Fibroblast of lung (primary cell): ENCODE measurements at regions not wholly inside any gene's neighbourhood (a gene's known extent, or its start where the extent isn't known, plus 50 kb on each side); places are given as distances from the start of the nearest gene placed in this dataset.
A peak's percentile ranks its signal among the peaks of the same experiment; 100 is the strongest.

Experiments
- DNase-seq, 2 donors: peaks; one replicate each; pipeline versions ENCODE4 v3.0.0 to v3.0.0-alpha.2; 2010; ENCODE audit warnings: low read depth in 2 of 2
- H2AFZ ChIP-seq: 2 replicates; pipeline ENCODE4 v1.5.1; 2012; ENCODE audit warnings: low read length, control low read depth, inconsistent platforms
- H3K27ac ChIP-seq: 2 replicates; pipeline ENCODE4 v1.5.1; 2011; ENCODE audit warnings: low read length, control low read depth; ENCODE audit not compliant: insufficient read depth
- H3K27me3 ChIP-seq: 2 replicates; pipeline ENCODE4 v1.5.1; 2011; ENCODE audit warnings: mild to moderate bottlenecking, low read length; ENCODE audit not compliant: control insufficient read depth, insufficient read depth
- H3K36me3 ChIP-seq: 2 replicates; pipeline ENCODE4 v1.5.1; 2011; ENCODE audit warnings: low read length; ENCODE audit not compliant: control insufficient read depth, insufficient read depth
- H3K4me1 ChIP-seq: 2 replicates; pipeline ENCODE4 v1.5.1; 2011; ENCODE audit warnings: low read length; ENCODE audit not compliant: control insufficient read depth, insufficient read depth; ENCODE audit errors: extremely low read depth
- H3K4me2 ChIP-seq: 2 replicates; pipeline ENCODE4 v1.5.1; 2011; ENCODE audit warnings: low read length, control low read depth; ENCODE audit not compliant: insufficient read depth; ENCODE audit errors: extremely low read depth
- H3K4me3 ChIP-seq, 4 experiments: fragments of 200-600 bp in 1 of 4; sonication (generic) in 1 of 4; replicated peaks in 1 of 4; 2 replicates each; pipeline ENCODE4 v1.5.1; 2011 to 2016; ENCODE audit warnings: low read length in 4 of 4, low read depth in 3 of 4, mild to moderate bottlenecking in 3 of 4, control low read depth in 2 of 4, inconsistent platforms in 1 of 4, mixed read lengths in 1 of 4; ENCODE audit not compliant: insufficient read depth in 1 of 4; ENCODE audit errors: control extremely low read depth in 1 of 4
- H3K79me2 ChIP-seq: 2 replicates; pipeline ENCODE4 v1.5.1; 2012; ENCODE audit warnings: mild to moderate bottlenecking, low read length, inconsistent platforms; ENCODE audit not compliant: control insufficient read depth, insufficient read depth
- H3K9ac ChIP-seq: 2 replicates; pipeline ENCODE4 v1.5.1; 2011; ENCODE audit warnings: mild to moderate bottlenecking, low read length, control low read depth; ENCODE audit not compliant: insufficient read depth
- H3K9me3 ChIP-seq: 2 replicates; pipeline ENCODE4 v1.5.1; 2012; ENCODE audit warnings: low read depth, low read length; ENCODE audit not compliant: control insufficient read depth, insufficient read depth
- H4K20me1 ChIP-seq: 2 replicates; pipeline ENCODE4 v1.5.1; 2011; ENCODE audit warnings: low read length; ENCODE audit not compliant: control insufficient read depth, insufficient read depth; ENCODE audit errors: extremely low read depth
- EZH2 ChIP-seq: IDR thresholded peaks from 2 replicates; pipeline ENCODE4 v1.5.1; 2012; ENCODE audit warnings: low read length, control low read depth, mild to moderate bottlenecking; ENCODE audit errors: missing control alignments
- TF ChIP-seq, protein P1 (sequence below), 2 donors: IDR thresholded peaks in 1 of 2; conservative IDR thresholded peaks in 1 of 2; 1 replicate in 1 of 2; 2 replicates in 1 of 2; pipeline ENCODE4 v1.5.1; 2011 to 2012; ENCODE audit warnings: low read length in 2 of 2, control low read depth in 1 of 2, inconsistent platforms in 1 of 2, low read depth in 1 of 2, mild to moderate bottlenecking in 1 of 2

DNA sequence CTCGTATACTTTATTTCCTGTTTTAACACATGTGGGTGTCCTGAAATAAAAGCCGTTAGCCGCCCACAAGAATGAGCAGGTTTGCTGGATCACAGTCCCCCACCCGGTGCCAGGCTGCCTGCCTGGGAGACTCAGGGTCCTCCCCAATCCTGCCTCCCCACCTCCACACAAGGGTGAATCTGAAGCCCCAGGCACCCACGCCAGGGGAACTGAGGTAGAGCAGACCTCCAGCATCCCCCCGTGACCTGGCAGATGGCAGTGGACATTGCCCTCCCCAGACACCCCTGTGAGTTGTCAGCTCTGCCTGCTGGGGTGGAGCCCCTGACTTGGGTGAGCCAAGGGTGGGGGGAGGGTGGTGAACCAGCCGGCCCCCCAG, 114.8 kb downstream of the METRNL start:
- no peak overlapping the region for H3K27ac ChIP-seq
- H3K9ac ChIP-seq, result no peak overlapping the region
- no peaks in the 10 kb centered on the region for H4K20me1 ChIP-seq
- H3K9me3 ChIP-seq, result no peaks in the 10 kb centered on the region
- no peak for DNase-seq
- no peaks in the 10 kb centered on the region for H3K79me2 ChIP-seq
- peaks cover 15% of the 10 kb centered on the region for H3K4me1 ChIP-seq
- no peak overlapping the region for H3K4me2 ChIP-seq
- no peak overlapping the region for H2AFZ ChIP-seq
- no peak overlapping the region for H3K4me3 ChIP-seq
- H3K36me3 ChIP-seq, result no peaks in the 10 kb centered on the region
- H3K27me3 ChIP-seq, result no peaks in the 10 kb centered on the region
- TF ChIP-seq EZH2, result no peak
- TF ChIP-seq, protein P1, sequence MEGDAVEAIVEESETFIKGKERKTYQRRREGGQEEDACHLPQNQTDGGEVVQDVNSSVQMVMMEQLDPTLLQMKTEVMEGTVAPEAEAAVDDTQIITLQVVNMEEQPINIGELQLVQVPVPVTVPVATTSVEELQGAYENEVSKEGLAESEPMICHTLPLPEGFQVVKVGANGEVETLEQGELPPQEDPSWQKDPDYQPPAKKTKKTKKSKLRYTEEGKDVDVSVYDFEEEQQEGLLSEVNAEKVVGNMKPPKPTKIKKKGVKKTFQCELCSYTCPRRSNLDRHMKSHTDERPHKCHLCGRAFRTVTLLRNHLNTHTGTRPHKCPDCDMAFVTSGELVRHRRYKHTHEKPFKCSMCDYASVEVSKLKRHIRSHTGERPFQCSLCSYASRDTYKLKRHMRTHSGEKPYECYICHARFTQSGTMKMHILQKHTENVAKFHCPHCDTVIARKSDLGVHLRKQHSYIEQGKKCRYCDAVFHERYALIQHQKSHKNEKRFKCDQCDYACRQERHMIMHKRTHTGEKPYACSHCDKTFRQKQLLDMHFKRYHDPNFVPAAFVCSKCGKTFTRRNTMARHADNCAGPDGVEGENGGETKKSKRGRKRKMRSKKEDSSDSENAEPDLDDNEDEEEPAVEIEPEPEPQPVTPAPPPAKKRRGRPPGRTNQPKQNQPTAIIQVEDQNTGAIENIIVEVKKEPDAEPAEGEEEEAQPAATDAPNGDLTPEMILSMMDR (conservative IDR thresholded peaks at IDR 0.05 in 1 of 2, IDR thresholded peaks at IDR 0.05 in 1 of 2; ENCODE audit: low read depth in 1 of 2, low read length in 2 of 2), result no peak

DNA sequence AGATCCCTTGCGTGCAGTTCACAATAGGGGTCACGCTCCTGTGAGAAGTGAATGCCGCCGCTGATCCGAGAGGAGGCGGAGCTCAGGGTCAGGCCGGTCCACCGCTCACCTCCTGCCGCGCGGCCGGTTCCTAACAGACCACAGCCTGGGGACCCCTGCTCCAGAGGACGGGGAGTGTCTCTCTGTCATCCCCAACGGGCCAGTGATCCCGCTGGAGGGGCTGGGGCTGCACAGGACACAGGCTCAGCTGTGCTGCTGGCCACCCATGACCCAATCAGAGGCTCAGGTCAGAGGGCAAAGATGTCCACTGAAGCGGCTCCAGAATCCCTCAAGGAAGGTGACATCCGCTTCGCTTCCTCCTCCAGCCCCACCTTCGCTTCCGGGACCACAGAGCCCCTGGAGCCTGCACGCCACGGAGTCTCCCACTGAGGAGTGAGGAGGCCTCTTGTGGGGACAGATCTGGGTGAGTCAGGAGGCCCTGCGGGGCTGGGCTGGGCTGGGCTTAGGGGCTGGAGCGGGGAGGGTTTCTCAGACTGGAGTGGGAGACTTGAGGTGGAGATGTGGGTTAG, 115.4 kb downstream of the METRNL start:
- H4K20me1 ChIP-seq, result no peaks in the 10 kb centered on the region
- no peak overlapping the region for H3K4me3 ChIP-seq
- no peaks in the 10 kb centered on the region for H3K9me3 ChIP-seq
- no peak overlapping the region for H3K4me2 ChIP-seq
- no peaks in the 10 kb centered on the region for H3K79me2 ChIP-seq
- peaks cover 14% of the 10 kb centered on the region for H3K4me1 ChIP-seq
- no peaks in the 10 kb centered on the region for H3K27me3 ChIP-seq
- no peak overlapping the region for H3K9ac ChIP-seq
- no peak overlapping the region for H2AFZ ChIP-seq
- no peak overlapping the region for H3K27ac ChIP-seq
- peak in 1 of 2 donors; percentile 37 for DNase-seq
- no peak for TF ChIP-seq EZH2
- TF ChIP-seq, protein P1 (conservative IDR thresholded peaks at IDR 0.05 in 1 of 2, IDR thresholded peaks at IDR 0.05 in 1 of 2; ENCODE audit: low read depth in 1 of 2, low read length in 2 of 2), result no peak
- no peaks in the 10 kb centered on the region for H3K36me3 ChIP-seq

DNA sequence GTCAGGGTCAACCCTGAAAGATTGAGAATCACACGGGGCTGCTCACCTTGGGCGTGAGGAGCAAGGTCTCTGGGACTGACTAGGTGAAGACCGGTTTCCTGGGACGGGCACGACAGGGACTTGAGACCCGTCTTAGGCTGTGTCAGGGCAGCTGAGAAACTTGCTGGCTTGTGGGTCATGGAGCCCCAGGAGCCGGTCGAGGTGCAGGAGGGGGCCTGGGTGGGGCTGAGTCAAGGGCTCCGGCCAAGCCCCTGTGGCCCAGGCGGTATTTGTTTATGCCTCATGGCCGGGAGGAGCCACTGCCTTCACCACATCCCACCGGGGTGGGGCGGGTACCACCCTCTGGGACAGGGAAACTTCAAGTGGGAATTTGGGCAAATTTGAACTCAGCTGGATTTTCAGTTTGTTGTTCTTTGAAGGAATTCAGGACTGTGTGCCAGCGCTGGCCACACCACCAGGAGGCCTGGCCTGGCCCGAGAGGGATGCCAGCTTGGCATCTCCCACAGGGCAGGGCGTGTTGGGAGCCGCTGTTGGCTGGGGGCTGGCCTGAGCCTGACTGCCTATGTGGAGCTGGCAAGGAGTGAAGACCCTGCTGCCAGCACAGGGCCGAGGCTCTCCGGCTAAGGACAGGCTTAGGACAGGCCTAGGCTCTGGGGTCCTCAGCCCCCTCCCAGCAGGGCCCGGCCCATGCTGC, 116.1 kb downstream of the METRNL start:
- H3K9me3 ChIP-seq, result no peaks in the 10 kb centered on the region
- H3K27ac ChIP-seq, result no peak overlapping the region
- no peaks in the 10 kb centered on the region for H4K20me1 ChIP-seq
- H3K79me2 ChIP-seq, result no peaks in the 10 kb centered on the region
- H3K27me3 ChIP-seq, result no peaks in the 10 kb centered on the region
- TF ChIP-seq, protein P1 (conservative IDR thresholded peaks at IDR 0.05 in 1 of 2, IDR thresholded peaks at IDR 0.05 in 1 of 2; ENCODE audit: low read depth in 1 of 2, low read length in 2 of 2), result no peak
- peak overlapping the region; percentile 17 for H3K9ac ChIP-seq
- peaks cover 8% of the 10 kb centered on the region for H3K4me1 ChIP-seq
- H3K4me3 ChIP-seq, result no peak overlapping the region
- H3K36me3 ChIP-seq, result no peaks in the 10 kb centered on the region
- no peak overlapping the region for H2AFZ ChIP-seq
- H3K4me2 ChIP-seq, result no peak overlapping the region
- DNase-seq, result peak; percentile 38 to 55
